ENCODE measurements at regions not wholly inside any gene's neighbourhood (a gene's known extent, or its start where the extent isn't known, plus 50 kb on each side); places are given as distances from the start of the nearest gene placed in this dataset.

GRCh38 chr2:23069156-23069555, 315.8 kb upstream of the KLHL29 start:
- DNase-seq (ENCODE audit: low read depth in 2 of 2): no peak

- no peak for DNase-seq (ENCODE audit: low read depth in 2 of 2)
These were observed 315.1 kb upstream of the KLHL29 start for GRCh38 chr2:23069923-23070322.

GRCh38 chr2:23073056-23073455, 311.9 kb upstream of the KLHL29 start:
- DNase-seq (ENCODE audit: low read depth in 2 of 2): no peak

GRCh38 chr2:23073671-23074070, 311.3 kb upstream of the KLHL29 start:
- no peak for DNase-seq (ENCODE audit: low read depth in 2 of 2)

- no peak for DNase-seq (ENCODE audit: low read depth in 2 of 2)
These were observed 307.4 kb upstream of the KLHL29 start for GRCh38 chr2:23077596-23077995.

- DNase-seq (ENCODE audit: low read depth in 2 of 2): no peak
These were observed 306.1 kb upstream of the KLHL29 start for GRCh38 chr2:23078784-23079434.

- no peak for DNase-seq (ENCODE audit: low read depth in 2 of 2)
These were observed 301.0 kb upstream of the KLHL29 start for GRCh38 chr2:23083966-23084365.

- no peak for DNase-seq (ENCODE audit: low read depth in 2 of 2)
These were observed 294.0 kb upstream of the KLHL29 start for GRCh38 chr2:23091019-23091418.

- no peak for DNase-seq (ENCODE audit: low read depth in 2 of 2)
These were observed 293.1 kb upstream of the KLHL29 start for GRCh38 chr2:23091900-23092299.

- no peak for DNase-seq (ENCODE audit: low read depth in 2 of 2)
These were observed 292.1 kb upstream of the KLHL29 start for GRCh38 chr2:23092831-23093230.

- DNase-seq (ENCODE audit: low read depth in 2 of 2): no peak
These were observed 291.5 kb upstream of the KLHL29 start for GRCh38 chr2:23093513-23093912.

GRCh38 chr2:23096906-23097602, 287.9 kb upstream of the KLHL29 start:
- no peak for DNase-seq (ENCODE audit: low read depth in 2 of 2)

- no peak for DNase-seq (ENCODE audit: low read depth in 2 of 2)
These were observed 284.6 kb upstream of the KLHL29 start for GRCh38 chr2:23100406-23100805.

GRCh38 chr2:23106242-23106785, 278.7 kb upstream of the KLHL29 start:
- no peak for DNase-seq (ENCODE audit: low read depth in 2 of 2)

- no peak for DNase-seq (ENCODE audit: low read depth in 2 of 2)
These were observed 277.5 kb upstream of the KLHL29 start for GRCh38 chr2:23107327-23107941.

GRCh38 chr2:23111263-23111662, 273.7 kb upstream of the KLHL29 start:
- no peak for DNase-seq (ENCODE audit: low read depth in 2 of 2)

- DNase-seq (ENCODE audit: low read depth in 2 of 2): no peak
These were observed 272.5 kb upstream of the KLHL29 start for GRCh38 chr2:23112517-23112916.

GRCh38 chr2:23114299-23114698, 270.7 kb upstream of the KLHL29 start:
- DNase-seq (ENCODE audit: low read depth in 2 of 2): no peak

- DNase-seq (ENCODE audit: low read depth in 2 of 2): no peak
These were observed 266.7 kb upstream of the KLHL29 start for GRCh38 chr2:23118313-23118712.

GRCh38 chr2:23118894-23119293, 266.1 kb upstream of the KLHL29 start:
- no peak for DNase-seq (ENCODE audit: low read depth in 2 of 2)

- DNase-seq (ENCODE audit: low read depth in 2 of 2): no peak
These were observed 264.8 kb upstream of the KLHL29 start for GRCh38 chr2:23120161-23120560.

- no peak for DNase-seq (ENCODE audit: low read depth in 2 of 2)
These were observed 262.9 kb upstream of the KLHL29 start for GRCh38 chr2:23121968-23122648.
